ENCODE measurements at regions not wholly inside any gene's neighbourhood (a gene's known extent, or its start where the extent isn't known, plus 50 kb on each side); places are given as distances from the start of the nearest gene placed in this dataset.

GRCh38 chr15:35771746-35772442, 225.9 kb upstream of the DPH6 start:
- DNase-seq (ENCODE audit: low spot score), result no peak

GRCh38 chr15:35774653-35775052, 228.7 kb upstream of the DPH6 start:
- DNase-seq (ENCODE audit: low spot score), result no peak

GRCh38 chr15:35775471-35775870, 229.5 kb upstream of the DPH6 start:
- DNase-seq (ENCODE audit: low spot score), result no peak

- no peak for DNase-seq (ENCODE audit: low spot score)
These were observed 231.1 kb upstream of the DPH6 start for GRCh38 chr15:35777061-35777460.

GRCh38 chr15:35783203-35783602, 237.2 kb upstream of the DPH6 start:
- no peak for DNase-seq (ENCODE audit: low spot score)

- DNase-seq (ENCODE audit: low spot score), result no peak
These were observed 238.8 kb upstream of the DPH6 start for GRCh38 chr15:35784745-35785144.

- DNase-seq (ENCODE audit: low spot score), result no peak
These were observed 264.0 kb upstream of the DPH6 start for GRCh38 chr15:35810007-35810406.

GRCh38 chr15:35813573-35813972, 267.6 kb upstream of the DPH6 start:
- no peak for DNase-seq (ENCODE audit: low spot score)

- no peak for DNase-seq (ENCODE audit: low spot score)
These were observed 272.9 kb upstream of the DPH6 start for GRCh38 chr15:35818846-35819245.

GRCh38 chr15:35822153-35822552, 276.2 kb upstream of the DPH6 start:
- no peak for DNase-seq (ENCODE audit: low spot score)

- no peak for DNase-seq (ENCODE audit: low spot score)
These were observed 281.2 kb upstream of the DPH6 start for GRCh38 chr15:35827141-35827540.

- no peak for DNase-seq (ENCODE audit: low spot score)
These were observed 281.9 kb upstream of the DPH6 start for GRCh38 chr15:35827911-35828310.

GRCh38 chr15:35833581-35833980, 287.6 kb upstream of the DPH6 start:
- DNase-seq (ENCODE audit: low spot score), result no peak

- DNase-seq (ENCODE audit: low spot score), result no peak
These were observed 288.4 kb upstream of the DPH6 start for GRCh38 chr15:35834216-35834830.

- no peak for DNase-seq (ENCODE audit: low spot score)
These were observed 288.9 kb upstream of the DPH6 start for GRCh38 chr15:35834866-35835265.

- DNase-seq (ENCODE audit: low spot score), result no peak
These were observed 292.6 kb upstream of the DPH6 start for GRCh38 chr15:35838424-35839111.

GRCh38 chr15:35842631-35843030, 296.7 kb upstream of the DPH6 start:
- DNase-seq (ENCODE audit: low spot score), result no peak

- no peak for DNase-seq (ENCODE audit: low spot score)
These were observed 297.5 kb upstream of the DPH6 start for GRCh38 chr15:35843498-35843897.

GRCh38 chr15:35850284-35850683, 304.3 kb upstream of the DPH6 start:
- no peak for DNase-seq (ENCODE audit: low spot score)

- DNase-seq (ENCODE audit: low spot score), result no peak
These were observed 305.5 kb upstream of the DPH6 start for GRCh38 chr15:35851491-35851890.

GRCh38 chr15:35852818-35853624, 307.1 kb upstream of the DPH6 start:
- DNase-seq (ENCODE audit: low spot score), result no peak

- DNase-seq (ENCODE audit: low spot score), result no peak
These were observed 308.4 kb upstream of the DPH6 start for GRCh38 chr15:35854316-35854715.

Data from ureter (tissue), 1 donor.